ENCODE measurements at regions not wholly inside any gene's neighbourhood (a gene's known extent, or its start where the extent isn't known, plus 50 kb on each side); places are given as distances from the start of the nearest gene placed in this dataset.

DNA sequence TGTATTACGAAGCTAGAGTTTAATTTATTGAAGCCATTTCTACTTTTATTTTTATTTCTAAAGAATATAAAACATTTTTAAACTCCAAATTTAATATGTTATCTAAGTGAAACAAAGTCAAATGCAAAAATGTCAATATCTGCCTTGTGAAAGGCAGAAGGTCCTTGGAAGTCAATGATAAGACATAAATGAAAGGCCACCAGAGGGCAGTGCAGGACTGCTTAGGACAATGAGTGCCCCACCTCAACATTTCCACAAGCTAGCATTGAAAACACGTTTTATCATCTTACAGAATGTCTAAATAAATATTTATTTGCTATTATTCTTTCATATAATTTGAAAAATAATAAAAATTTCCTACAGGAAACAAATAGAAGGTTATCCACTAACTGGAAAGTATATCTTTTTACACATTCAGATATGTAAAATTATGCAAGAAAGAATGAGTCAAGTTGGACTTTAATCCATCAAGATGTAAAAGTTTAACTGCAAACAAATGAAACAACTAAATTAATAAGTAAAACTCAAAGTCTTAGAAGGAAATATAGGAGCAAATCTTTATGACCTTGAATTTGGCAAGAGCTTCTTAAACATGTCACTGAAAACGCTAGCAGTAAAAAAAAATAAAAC is 140.1 kb upstream of the FMN2 start:
- H3K4me1 ChIP-seq (ENCODE audit: low read depth), result no peaks in the 10 kb centered on the region
- no peaks in the 10 kb centered on the region for H3K27me3 ChIP-seq
- H3K4me3 ChIP-seq, result no peak overlapping the region
- peak; percentile 71 to 91 for DNase-seq (ENCODE audit: low read depth in 1 of 2, low spot score in 1 of 2)
- H3K9me3 ChIP-seq (ENCODE audit: low read depth), result no peaks in the 10 kb centered on the region
- no peak overlapping the region for H3K27ac ChIP-seq
- H3K36me3 ChIP-seq, result no peaks in the 10 kb centered on the region
- TF ChIP-seq, protein P1, sequence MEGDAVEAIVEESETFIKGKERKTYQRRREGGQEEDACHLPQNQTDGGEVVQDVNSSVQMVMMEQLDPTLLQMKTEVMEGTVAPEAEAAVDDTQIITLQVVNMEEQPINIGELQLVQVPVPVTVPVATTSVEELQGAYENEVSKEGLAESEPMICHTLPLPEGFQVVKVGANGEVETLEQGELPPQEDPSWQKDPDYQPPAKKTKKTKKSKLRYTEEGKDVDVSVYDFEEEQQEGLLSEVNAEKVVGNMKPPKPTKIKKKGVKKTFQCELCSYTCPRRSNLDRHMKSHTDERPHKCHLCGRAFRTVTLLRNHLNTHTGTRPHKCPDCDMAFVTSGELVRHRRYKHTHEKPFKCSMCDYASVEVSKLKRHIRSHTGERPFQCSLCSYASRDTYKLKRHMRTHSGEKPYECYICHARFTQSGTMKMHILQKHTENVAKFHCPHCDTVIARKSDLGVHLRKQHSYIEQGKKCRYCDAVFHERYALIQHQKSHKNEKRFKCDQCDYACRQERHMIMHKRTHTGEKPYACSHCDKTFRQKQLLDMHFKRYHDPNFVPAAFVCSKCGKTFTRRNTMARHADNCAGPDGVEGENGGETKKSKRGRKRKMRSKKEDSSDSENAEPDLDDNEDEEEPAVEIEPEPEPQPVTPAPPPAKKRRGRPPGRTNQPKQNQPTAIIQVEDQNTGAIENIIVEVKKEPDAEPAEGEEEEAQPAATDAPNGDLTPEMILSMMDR (IDR thresholded peaks at IDR 0.05; ENCODE audit: low read depth, low read length), result peak; percentile 60

DNA sequence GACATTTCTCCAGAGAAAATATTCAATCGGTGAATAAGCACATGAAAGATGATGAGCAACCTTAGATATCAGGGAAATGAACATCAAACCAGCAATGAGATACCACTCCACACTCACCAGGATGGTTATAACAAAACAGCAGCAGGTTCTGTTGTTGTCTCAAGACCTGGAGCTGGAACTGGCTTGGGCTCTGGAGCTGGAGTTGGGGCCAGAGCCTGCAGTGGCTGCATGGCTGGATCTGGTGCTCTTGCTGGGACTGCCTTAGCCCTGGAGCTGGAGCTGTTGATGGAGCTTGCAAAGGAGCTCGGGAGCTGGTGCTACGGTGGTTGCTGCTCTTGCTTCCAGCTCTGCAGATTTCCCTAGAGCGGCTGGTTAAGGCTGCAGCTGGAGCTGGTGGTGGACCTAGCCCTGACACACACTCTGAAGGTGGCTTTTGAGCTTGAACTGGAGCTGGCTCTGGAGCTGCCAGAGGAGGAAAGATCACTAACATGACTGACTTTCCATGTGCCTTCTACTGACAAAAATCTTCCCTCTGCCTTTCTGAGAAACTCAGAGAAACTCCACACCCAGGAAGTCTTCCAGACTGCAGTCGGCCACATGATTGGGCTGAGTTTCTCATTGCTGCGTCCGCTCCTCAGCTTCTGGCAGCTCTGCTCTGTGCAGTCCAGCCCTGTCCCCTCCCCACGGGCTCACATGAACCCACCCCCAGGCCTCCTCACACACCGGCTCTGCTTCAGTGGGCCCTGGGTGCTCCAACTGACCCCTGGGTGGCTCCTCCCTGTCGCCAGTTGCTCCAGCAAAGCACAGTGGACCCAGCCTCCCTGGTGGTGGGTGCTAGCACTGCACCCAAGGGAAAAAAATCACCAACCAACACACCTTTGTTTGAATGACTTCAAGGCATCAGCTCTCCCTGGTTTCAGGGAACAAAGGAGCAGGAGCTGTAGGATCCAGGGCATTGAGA is 139.1 kb upstream of the FMN2 start:
- DNase-seq (ENCODE audit: low read depth in 1 of 2, low spot score in 1 of 2), result peak; percentile 0 to 14
- H3K4me3 ChIP-seq, result no peak overlapping the region
- H3K9me3 ChIP-seq (ENCODE audit: low read depth), result no peaks in the 10 kb centered on the region
- H3K4me1 ChIP-seq (ENCODE audit: low read depth), result no peaks in the 10 kb centered on the region
- no peak overlapping the region for H3K27ac ChIP-seq
- TF ChIP-seq, protein P1 (IDR thresholded peaks at IDR 0.05; ENCODE audit: low read depth, low read length), result peak; percentile 23
- H3K27me3 ChIP-seq, result no peaks in the 10 kb centered on the region
- no peaks in the 10 kb centered on the region for H3K36me3 ChIP-seq

DNA sequence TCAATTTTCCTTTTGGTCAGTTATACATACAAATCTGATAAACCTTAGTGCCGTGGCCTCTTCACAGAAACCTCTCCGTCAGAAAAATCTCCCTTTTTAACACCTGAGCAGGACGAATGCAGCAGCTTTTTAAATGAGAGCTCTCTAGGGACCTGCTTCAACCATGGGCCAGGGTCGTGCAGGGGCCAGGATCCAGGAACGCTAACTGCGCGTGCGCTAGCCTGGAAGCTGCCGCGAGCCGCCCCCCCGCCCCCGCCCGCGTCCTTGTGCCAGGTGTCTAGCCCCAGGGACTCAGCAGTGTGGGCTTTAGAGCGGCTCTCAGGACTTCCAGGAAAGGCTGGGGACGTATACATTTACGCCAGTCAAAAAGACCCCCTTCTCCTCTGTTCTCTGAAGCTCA is 136.8 kb upstream of the FMN2 start:
- Histone ChIP-seq H3K9me3 (ENCODE audit: low read depth) (no peaks in the 10 kb centered on the region), H3K4me3 (no peak overlapping the region), H3K27ac (no peak overlapping the region), H3K36me3 (no peaks in the 10 kb centered on the region), H3K27me3 (no peaks in the 10 kb centered on the region), H3K4me1 (ENCODE audit: low read depth) (no peaks in the 10 kb centered on the region)
- no peak for DNase-seq (ENCODE audit: low read depth in 1 of 2, low spot score in 1 of 2)
- TF ChIP-seq, protein P1 (IDR thresholded peaks at IDR 0.05; ENCODE audit: low read depth, low read length), result no peak

DNA sequence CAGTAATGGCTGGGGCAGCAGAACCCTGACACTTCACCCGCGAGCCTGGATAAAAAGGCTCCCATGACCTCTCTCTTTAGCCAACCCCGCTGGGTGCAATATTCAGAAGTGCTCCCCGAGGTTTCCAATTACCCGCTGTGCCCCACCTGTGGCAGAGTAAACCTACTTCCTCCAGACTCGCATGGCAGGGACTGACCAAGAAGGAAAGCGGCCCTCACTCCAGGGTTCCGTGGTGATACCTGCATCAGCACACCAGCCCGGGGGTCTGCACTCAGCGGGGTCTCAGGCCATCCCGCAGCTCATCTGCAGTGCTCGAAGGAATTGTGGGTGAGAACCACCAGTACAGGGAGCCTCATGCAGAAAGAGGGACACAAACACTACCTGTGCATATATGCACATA is 136.3 kb upstream of the FMN2 start:
- H3K27me3 ChIP-seq, result no peaks in the 10 kb centered on the region
- no peaks in the 10 kb centered on the region for H3K36me3 ChIP-seq
- TF ChIP-seq, protein P1 (IDR thresholded peaks at IDR 0.05; ENCODE audit: low read depth, low read length), result no peak
- no peak for DNase-seq (ENCODE audit: low read depth in 1 of 2, low spot score in 1 of 2)
- H3K4me3 ChIP-seq, result no peak overlapping the region
- no peaks in the 10 kb centered on the region for H3K9me3 ChIP-seq (ENCODE audit: low read depth)
- no peak overlapping the region for H3K27ac ChIP-seq
- H3K4me1 ChIP-seq (ENCODE audit: low read depth), result no peaks in the 10 kb centered on the region

DNA sequence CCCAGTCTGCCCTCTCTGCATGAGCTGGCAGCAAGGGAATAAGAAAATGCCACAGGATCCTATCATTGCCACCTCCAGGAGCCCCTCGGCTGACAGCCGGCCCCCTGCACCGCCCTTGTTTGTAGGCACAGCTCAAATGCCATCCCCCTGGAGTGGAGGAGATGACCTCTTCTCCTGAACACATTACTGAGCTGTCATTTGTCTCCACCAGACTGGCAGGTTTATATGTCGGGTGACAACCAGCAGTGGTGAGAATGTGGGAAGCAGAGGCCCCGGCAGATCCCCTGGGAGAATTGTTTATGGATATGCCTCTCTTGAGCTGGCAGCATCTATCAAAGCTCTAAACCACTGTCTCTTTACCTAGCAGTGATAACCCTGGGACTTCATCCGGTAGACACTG is 135.4 kb upstream of the FMN2 start:
- no peak overlapping the region for H3K27ac ChIP-seq
- DNase-seq (ENCODE audit: low read depth in 1 of 2, low spot score in 1 of 2), result no peak
- no peaks in the 10 kb centered on the region for H3K4me1 ChIP-seq (ENCODE audit: low read depth)
- H3K4me3 ChIP-seq, result no peak overlapping the region
- H3K9me3 ChIP-seq (ENCODE audit: low read depth), result no peaks in the 10 kb centered on the region
- no peaks in the 10 kb centered on the region for H3K36me3 ChIP-seq
- H3K27me3 ChIP-seq, result no peaks in the 10 kb centered on the region
- TF ChIP-seq, protein P1 (IDR thresholded peaks at IDR 0.05; ENCODE audit: low read depth, low read length), result no peak

Measured in cardiac muscle cell (in vitro differentiated cells and primary cell).